Retina (tissue), 1 donor: ENCODE measurements at regions not wholly inside any gene's neighbourhood (a gene's known extent, or its start where the extent isn't known, plus 50 kb on each side); places are given as distances from the start of the nearest gene placed in this dataset.
A peak's percentile ranks its signal among the peaks of the same experiment; 100 is the strongest.

Source experiments
- DNase-seq: peaks from one replicate; pipeline ENCODE4 v3.0.0-alpha.2; 2016

DNA sequence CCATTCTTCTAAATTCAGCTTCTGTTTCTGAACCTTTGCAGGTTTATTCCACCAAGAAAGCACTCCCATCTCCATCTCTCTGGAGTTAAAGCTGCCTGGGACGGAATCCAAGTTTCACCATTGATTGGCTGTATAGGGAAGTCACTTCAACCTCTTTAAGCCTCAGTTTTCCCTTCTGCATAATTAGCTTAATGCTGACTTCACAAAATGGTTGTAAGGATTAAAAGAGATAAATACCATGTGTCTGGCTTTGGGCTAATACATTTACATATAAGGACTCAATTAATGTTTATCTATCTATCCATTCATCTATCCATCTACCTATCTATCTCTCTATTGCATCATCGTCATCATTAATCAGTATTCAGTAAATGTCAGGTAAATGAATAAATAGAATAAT lies 629.6 kb upstream of the MGMT start:
- DNase-seq, result no peak

DNA sequence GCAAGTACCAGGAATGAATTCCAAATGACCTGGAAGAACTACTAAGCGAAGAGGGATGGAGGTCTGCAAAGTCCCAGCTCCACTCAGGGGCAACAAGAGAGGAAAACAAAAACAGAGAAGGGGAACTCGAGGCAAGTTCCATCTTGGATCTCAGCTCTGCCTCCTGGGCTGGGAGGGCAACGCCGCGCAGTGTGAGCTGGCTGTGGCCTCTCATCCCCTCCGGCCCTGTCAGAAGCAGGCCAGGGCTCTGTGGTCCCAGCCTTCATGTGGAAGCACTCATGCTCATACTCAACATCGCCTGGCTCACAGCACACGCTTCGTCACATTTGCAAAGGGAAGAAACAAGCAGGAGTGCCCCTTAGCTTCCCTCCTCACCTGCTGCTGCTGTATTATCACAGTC lies 627.9 kb upstream of the MGMT start:
- DNase-seq, result peak; percentile 14

DNA sequence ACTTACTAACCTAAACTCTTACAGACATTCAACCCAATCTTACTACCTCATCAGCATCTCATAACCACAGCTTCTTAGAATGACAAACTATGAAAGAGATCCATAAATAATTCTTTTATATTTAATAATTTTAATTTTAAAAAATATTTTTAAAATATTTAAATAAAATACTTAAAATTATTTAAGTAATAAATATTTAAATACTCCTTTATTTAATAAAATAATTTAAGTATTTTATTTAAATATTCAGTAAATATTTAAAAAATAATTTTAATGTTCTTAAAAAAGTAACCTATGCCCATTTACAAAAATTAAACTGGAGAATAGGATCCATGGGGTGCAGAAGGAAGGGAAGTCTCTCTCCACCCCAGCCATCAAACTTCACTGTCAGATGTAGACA lies 627.3 kb upstream of the MGMT start:
- no peak for DNase-seq

DNA sequence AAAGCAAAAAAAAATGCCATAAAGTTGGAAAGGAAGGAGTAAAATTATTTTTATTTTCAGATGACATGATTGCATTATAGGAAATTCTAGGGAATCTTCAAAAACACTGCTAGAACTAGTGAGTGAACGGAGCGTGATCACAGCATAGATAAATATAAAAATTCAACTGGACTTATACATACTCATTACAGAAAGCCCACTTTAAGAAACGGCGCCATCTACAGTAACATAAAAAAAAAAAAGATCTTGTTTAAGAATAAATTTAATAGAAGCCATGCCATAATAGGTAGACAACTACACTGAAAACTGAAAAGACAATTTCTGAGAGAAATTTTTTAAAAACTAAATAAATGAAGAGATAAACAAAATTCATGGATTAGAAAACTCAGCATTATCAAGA lies 623.1 kb upstream of the MGMT start:
- no peak for DNase-seq

DNA sequence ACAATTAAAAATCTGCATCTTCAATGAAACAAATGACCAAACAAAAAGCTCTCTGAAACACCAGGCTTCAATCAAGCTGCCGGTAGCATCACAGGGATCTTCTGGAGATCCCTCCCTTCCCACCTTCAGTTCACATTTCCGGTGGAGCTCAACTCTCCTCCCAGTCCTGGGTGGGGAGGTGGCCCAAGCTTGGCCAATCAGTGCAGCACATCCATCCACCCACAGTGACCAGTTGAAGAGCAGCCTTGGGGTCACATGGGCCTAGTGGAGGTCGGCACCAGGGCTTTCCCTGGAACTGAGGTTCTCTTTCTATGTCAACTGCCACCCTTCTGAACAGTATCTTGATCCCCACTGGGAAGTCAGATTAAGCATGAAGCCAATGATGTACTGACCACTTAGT lies 620.1 kb upstream of the MGMT start:
- DNase-seq, result no peak

DNA sequence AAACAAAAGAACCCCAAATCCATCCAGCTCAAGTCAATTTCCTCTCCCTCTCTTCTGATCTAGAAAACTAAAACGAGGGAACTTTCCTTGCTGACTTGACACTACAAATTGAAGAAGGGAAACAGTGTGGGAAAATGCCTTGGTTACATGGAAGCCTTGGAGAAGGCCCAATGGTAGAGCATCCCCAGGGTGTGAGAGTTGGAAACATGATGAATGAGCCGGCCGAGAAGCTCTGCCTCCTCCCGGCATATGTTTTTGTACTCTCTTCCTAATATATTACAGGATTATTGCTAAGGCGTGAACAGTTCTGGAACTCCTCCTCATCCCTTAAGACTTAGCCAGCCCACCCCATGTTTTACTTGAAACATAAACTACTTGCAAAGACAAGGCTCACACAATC lies 618.2 kb upstream of the MGMT start:
- DNase-seq, result no peak

DNA sequence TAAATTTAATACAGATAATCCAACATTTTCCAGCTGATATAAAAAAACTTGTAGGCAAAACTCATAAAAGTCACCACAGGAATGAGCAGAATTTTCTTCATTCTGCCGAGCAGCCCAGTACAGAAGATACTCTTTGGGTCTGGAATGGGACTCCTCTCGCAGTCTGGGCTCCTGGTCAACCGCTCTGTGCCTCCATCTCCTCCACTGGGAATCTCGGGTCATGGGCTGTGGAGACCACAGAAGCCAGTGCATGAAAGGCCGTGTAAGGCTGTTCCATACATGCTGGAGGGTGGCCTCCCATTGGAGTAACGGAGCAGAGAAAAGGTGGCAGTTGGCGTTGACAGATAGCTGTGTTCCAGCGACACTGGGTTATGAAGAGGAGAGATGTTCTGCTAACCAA lies 616.4 kb upstream of the MGMT start:
- no peak for DNase-seq

DNA sequence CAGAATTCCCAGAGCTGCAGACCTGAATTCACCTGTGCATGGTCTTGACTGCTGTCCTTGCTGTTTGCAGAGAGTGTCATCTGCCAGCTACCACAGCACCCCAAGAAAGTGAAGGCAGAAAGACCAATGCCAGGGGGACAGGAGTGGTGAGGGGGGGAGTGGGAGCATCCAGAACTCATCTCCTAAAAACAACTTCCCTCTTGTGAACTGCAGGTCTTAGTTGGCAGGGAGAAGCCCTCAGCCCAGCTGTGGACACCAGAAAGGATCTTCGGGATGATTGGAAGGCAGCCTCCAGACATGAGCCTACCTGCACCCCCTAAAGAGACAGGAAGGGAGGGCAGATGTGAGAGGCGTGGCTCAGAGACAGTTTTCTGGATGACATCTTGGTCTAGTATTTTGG lies 615.8 kb upstream of the MGMT start:
- DNase-seq, result no peak

DNA sequence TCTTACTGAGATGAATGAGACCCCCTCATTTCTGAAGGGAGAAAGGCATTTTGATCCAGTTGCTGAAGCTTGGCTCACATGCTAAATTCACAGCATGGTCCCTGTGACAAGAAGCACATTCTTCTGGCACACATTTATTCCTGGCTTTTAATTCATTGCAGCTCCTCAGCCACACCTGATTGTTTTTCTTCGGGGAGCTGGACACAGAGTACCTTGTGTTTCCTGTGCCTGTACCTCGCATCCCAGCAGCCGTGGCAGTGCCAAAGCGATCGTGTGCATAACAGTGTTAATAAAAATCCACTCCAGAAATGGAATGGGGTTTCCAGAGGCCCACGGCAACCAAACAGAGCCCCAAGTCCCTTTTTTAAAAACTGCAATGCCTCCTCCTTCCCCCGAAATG lies 615.3 kb upstream of the MGMT start:
- peak; percentile 29 for DNase-seq

DNA sequence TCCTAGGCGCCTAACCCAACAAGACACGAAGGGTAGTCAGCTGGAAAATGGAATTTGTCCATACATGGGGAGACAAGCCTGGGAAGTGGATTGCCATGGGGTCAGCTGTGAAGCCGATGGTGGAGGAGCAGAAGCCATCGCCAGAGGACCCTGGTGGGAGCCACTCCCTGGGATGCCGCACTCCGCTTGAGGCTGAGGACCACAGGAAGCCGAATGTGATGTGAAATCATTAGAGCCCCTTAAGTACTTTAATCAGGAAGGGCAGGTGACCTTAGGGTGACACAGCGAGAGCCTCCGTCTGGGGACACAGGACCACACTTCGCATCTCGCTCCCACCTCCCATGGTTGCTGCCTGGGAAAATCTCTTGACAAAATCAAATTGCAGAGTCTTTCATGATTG lies 614.6 kb upstream of the MGMT start:
- DNase-seq, result peak; percentile 40

DNA sequence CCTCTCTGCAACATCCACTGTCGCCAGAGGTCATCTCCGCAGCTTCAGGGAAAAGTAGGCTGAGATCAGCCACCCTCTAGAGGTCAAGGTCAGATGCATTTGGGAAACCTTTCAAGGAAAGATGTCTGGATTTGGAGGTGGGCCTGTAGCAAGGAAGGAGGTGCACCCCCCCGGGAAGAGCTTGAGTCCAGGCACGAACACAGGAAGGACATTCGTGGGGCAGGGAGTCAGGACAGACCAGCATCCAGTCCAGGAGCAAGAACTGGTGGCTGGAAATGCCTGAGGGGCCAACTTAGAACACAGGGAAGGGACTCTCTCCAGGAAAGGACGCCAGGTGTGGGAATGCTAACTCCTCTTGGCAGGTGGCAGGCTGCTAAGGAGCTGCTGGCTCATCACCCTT lies 614.1 kb upstream of the MGMT start:
- DNase-seq, result no peak

DNA sequence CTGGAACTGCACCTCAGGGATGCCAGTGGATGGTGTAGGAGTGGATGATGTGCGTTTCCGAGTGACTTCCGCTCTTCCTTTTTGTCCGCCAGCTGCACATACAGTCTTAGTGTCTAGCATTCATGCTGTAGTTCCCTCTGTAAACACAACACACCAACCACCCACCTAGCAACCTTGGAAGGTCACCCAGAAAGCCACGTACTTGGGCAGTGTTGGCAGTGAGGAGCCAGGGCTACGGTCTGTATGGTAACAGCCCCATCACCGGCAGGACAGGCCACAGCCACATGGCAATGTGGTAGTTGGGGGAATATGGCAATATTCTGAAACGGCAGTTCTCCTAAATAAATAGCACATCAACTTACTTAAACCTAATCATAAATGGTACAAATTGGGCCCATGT lies 613.5 kb upstream of the MGMT start:
- DNase-seq, result no peak

DNA sequence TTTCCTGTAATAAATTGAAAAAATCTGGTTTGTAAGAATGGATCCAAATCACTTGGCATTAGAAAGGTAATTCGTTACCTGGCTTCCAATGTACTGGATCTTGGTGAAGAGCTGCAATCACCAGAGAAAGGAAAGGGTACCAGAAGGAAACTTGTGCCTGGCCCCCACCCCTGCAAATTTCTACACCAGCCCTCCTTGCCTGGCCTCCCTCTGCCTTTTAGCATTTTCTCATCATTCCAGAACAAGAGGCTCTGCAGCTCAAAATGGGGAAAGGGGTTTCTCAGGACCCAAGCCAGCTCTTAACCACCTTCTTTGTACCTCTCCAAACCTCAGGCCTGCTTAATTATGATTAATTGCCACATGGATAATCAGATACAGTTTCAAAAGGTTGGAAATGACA lies 612.8 kb upstream of the MGMT start:
- no peak for DNase-seq

DNA sequence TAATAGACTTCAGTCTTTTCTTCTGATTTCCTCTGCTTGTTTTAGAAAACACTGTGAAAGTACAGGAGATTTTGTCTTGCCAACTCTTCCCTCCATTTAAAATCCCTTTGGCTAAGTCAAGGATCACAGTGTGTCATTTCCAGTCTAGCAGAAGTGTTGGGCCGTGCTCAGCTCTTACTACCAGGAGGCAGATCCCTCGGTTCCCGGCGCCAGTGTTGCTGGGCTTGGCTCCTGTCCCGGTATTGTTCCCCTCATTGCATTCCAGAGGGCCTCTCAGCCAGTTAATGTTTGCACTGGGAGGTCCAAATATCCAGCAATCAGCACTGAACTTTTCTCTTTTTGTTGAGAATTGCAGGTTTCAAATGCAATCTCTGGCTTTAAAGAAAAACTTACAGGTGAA lies 612.1 kb upstream of the MGMT start:
- DNase-seq, result peak; percentile 49

DNA sequence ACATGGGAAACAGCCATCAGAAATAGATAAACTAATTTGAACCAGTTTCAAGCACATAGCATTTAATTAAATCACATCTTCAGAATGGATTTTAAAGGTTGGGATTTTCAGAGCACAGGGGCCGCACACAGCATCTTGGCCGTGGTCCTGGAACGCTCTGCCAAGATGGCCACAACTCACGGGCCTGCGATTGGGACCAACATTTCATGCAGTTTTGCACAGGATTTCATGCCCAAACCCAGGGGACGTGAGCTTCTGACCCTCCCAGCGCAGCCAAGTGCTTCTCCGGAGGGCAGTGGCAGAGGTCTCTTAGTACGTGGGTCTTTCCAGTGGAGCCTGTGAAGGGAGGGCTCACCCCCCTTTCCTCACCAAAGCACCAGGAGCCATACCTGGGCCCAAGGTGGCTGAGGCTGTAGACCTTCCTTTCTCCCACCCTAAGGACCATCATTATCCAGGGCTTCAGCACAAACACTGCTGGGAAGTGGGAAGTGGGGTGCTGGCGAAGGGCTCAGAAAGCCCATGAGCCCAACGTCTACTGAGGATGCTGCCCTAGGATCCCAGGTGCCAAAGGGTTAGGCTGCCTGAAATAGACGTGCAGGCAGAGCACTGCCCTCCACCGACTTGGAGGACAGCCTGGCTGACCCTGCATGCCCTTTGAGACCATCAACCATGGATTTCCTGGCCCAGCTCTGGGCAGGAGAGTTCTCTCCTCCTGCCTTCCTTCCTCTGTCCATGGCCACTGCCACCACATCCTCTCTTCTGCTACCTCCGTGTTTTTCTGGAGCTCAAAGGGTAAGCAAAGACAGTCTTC lies 611.2 kb upstream of the MGMT start:
- no peak for DNase-seq

DNA sequence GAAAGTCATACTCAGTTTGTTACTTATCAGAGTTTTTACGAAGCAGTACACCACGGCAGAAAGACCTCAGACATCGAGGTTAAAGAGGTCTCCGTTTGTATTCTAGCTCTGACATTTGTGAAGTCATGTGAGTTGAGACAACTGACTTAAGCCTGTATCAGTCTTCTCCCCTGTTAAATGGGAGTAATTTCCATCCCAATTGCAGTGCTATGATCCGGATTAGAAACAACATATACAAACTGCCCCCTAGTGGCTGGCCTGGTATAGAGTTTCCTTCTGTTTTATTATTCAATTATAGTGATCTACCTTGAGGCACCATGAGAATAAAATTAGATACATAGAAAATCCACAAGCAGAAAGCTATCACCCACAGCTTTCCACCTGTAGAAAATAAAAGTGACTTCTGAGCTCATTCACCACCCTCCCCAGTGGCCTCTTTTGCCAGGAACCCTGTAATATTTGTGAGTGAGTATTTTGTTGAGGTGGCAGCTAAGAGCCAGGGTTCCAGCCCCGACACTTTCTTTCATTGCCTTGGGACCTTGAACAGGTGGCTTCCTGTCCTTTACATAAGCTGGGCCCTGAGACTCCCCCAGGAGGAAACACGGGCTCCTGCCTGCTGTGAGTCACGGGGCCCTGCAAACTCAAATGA lies 607.2 kb upstream of the MGMT start:
- no peak for DNase-seq

DNA sequence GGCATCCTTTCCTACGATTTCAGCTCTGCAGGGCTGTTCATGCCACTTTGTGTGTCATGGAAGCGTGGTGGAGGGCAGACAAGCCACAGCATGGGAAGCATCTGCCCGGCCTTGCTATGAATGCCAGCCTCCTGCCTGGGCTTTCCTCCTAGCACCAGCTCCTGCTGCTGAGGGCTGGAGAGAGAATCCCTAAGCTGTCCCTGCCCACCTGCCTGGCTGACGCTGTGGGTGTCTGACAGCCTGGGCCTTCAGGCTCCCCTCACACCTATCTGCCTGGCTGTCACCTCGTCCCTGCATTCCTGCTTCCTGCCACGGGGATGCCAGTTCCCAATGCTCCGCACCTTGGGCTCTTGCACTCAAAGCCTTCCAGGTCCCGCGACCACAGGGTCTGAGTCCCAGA lies 606.5 kb upstream of the MGMT start:
- no peak for DNase-seq

DNA sequence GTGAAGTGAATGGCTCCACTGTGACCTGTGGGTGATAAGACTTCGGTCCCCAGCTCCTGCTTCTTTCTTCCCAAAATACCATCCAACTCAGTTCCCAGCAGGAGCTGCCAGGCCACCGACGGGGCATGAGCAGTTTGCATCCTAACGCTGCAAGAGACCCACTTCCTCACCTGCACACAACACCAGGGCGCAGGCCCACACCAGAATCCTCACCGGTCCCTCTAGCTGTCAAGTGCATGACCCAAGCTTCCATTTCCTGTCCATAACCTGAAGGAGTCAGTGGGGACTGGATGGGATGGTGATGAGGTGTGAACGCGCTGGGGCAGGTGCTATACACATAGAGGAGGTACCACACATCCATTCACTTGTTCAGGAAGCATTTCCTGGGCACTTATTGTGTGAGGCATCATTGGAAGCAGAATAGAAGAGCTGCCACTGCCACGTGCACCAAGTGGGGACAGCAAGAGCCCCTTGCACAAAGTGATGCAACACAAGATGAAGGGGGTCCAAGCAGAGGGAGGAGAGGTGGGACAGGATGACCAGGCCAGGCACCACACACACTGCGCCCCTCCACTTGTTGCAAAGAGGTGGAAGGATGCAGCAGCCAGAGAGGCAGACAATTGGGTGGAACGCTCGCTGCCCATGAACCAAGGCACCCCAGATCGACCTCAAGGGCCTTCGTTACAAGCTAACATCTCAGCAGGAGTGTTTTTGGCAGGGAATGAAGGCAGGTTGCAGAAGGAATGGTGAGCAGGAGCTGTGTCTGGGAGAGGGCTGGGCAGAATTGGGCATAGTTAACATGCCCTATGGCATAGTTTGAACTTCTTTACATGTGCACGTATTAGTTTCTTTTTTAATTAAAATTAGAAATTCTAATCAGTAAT lies 605.8 kb upstream of the MGMT start:
- no peak for DNase-seq

DNA sequence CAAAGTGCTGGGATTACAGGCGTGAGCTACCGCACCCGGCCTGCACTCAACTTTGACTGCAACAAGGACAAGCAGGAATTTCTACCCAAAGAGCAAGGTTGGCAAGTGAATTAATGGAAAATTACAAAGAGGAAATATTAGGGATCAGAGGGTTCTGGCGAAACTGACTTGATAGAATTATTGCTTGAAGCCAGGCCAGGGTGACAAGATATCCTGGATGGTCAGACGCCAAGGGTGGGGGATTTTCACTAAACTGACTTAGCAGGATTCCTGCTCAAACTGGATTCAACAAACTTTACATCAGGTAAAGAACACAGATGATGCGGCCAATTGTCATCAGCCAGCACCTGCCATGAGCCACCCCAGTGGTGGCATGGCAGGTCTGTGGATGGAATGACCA lies 603.6 kb upstream of the MGMT start:
- DNase-seq, result no peak

DNA sequence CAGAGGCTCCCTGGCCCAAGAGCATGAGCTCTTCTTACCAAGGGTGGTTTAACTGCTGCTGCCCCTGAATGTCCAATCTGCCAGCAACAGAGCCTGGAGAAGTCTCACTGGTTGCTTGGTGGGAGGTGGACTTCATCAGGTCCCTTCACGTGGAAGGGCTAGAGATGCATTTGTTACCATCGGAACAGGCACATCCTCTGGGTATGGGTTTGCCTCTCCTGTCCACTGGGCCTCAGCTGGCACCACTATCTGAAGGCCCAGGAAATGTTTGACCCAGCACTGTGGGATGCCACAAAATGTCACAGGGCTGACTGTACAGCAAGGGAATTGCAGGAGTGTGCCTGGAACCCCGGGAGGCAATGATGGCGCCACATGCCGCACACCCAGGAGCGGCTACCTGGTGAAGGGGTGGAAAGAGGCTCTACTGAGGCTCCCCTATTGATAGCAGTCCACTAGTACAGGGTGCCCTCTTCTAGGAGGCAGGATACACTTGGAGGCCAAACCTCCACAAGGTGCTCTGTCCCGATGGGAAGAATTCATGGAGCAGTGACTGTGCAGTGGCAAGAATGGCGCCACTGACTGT lies 603.1 kb upstream of the MGMT start:
- no peak for DNase-seq

DNA sequence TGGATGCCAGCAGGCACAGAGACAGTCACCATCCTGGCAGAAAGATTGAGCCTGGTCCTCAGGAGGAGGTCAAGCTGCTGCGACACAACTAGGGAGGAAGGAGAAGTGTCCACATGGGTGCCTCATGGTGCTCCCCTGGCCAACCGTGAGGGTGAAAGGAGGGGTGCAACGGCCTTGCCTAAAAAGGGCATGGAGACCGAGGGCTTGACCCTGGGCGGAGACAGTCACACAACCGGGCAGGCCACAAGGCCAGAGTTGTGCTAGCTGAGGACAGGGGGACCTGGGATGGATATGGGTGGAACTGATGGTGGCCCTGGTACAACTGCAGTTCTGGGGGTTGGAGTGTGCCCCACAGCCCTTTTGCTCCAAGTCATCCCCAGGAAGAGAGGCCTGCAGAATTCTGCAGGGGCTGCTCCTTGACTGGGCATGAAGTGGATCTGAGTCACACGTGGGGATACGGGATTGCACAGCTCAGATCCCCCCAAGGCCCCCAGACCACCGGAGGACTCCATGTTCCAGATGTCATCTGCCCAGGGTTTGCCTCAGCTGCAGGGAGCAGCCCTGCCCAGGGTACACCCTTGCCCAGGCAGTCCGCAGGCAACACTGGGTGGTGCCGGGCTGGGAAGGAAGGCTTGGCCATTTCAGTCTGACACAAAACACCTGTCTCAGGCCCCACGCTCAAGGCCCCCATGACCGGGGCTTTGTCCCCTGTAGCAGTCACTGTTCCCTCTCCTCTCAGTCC lies 602.3 kb upstream of the MGMT start:
- no peak for DNase-seq

DNA sequence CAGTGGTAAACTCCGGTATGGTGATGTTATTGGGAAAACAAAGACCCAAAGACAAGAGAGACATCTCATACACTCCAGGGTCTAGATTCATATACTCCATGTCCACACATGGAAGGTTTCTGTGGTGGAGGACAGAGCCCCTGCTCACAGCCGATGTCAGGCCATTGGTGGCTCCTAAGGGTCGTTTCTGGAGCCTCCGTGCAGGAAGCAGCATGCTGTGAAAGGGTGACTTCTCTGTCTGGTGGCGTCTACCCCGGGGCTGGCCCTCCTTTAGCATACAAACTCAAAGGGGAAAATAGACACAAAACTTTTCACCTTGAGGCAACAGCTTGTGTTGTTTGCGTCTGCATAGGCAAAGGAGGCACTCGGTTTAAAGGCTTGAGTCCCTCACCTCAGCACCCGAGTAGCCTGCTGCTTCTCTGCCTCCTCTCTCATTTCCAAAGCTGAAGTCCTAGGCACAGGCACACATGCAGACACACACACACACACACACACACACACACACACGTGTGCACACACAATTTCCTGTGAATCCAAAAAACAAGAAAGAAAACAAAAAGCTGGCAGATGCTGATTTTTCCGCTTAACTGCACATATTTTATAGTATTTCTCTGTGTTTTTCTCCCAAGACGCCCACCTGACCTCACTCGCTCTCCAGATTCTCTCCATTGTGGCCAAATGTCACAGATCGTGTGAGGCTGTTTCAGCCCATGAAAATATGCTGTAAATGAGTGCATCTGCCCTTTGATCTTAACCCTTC lies 601.4 kb upstream of the MGMT start:
- DNase-seq, result peak; percentile 42
